ENCODE measurements at regions not wholly inside any gene's neighbourhood (a gene's known extent, or its start where the extent isn't known, plus 50 kb on each side); places are given as distances from the start of the nearest gene placed in this dataset.

DNA sequence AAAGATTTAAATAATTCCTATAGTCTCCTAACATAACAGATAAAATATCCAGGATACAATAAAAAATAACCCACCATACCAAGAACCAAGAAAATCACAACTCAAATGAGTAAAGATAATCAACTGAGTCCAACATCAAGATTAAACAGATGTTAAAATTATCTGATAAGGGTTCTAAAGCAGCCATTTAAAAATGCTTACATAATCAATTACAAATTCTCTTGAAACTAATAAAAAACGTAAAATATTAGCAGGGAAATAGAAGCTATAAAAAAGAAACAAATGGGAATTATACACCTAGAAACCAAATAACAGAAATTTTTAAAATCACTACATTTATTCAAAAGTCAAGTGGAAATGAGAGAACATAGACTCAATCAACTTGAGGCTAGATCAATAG, 297.7 kb upstream of the RAB6C start:
- TF ChIP-seq, protein P1, sequence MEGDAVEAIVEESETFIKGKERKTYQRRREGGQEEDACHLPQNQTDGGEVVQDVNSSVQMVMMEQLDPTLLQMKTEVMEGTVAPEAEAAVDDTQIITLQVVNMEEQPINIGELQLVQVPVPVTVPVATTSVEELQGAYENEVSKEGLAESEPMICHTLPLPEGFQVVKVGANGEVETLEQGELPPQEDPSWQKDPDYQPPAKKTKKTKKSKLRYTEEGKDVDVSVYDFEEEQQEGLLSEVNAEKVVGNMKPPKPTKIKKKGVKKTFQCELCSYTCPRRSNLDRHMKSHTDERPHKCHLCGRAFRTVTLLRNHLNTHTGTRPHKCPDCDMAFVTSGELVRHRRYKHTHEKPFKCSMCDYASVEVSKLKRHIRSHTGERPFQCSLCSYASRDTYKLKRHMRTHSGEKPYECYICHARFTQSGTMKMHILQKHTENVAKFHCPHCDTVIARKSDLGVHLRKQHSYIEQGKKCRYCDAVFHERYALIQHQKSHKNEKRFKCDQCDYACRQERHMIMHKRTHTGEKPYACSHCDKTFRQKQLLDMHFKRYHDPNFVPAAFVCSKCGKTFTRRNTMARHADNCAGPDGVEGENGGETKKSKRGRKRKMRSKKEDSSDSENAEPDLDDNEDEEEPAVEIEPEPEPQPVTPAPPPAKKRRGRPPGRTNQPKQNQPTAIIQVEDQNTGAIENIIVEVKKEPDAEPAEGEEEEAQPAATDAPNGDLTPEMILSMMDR (IDR thresholded peaks at IDR 0.05; ENCODE audit: low read depth, low read length), result no peak
- no peak overlapping the region for H3K4me3 ChIP-seq (replicated peaks in 1 of 2; ENCODE audit: low read depth in 2 of 2, low read length in 2 of 2)
- DNase-seq (ENCODE audit: low read depth in 2 of 2), result no peak

DNA sequence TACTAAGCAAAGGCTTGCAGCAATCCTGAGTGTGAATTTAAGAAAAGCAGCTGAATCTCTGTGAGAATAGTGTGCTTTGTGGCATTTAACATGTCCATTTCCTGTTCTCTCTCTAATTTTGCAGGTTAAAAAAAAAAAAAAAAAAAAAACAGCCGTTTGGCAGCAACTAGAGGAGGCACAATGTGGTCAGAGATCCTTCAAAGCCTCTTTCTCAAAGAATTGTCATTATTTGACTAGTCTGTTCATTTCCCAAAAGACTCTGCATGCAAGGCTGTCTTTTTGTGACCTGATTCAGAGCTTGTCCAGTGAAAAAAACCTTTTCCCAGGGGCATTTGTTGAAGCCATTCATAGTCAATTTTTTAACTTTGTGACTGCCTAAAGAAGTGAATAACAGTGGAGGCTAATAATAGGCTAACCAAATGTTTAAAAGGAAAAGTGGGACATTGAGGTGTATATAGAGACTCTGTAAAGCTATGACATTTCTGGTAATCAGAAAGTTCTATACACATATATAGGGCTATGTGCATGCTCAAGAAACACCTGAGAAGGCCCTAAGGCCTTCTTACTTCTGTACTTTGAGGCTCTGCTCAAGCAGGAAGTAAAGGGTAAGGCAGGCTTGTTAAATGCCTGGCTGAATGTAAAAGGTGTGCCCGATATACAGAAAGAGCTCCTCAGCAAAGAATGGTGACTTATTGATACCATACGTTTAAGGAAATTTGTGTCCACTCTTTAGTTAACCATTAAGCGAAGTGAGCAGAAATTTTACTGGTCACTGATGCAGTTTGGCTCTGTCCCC, 289.6 kb upstream of the RAB6C start:
- DNase-seq (ENCODE audit: low read depth in 2 of 2), result no peak
- TF ChIP-seq, protein P1 (IDR thresholded peaks at IDR 0.05; ENCODE audit: low read depth, low read length), result no peak
- no peak overlapping the region for H3K4me3 ChIP-seq (replicated peaks in 1 of 2; ENCODE audit: low read depth in 2 of 2, low read length in 2 of 2)

DNA sequence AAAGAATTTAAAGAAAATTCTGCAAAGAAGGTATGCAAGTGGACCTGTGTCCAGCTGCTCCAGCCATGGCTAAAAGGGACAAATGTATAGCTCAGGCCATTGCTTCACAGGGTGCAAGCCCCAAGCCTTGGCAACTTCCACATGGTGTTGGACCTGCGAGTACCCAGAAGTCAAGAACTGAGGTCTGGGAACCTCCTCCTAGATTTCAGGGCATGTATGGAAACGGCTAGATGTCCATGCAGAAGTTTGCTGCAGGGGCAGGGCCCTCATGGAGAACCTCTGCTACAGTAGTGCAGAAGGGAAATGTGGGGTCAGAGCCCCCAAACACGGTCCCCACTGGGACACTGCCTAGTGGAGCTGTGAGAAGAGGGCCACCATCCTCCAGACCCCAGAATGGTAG, 284.0 kb upstream of the RAB6C start:
- no peak overlapping the region for H3K4me3 ChIP-seq (replicated peaks in 1 of 2; ENCODE audit: low read depth in 2 of 2, low read length in 2 of 2)
- DNase-seq (ENCODE audit: low read depth in 2 of 2), result no peak
- TF ChIP-seq, protein P1 (IDR thresholded peaks at IDR 0.05; ENCODE audit: low read depth, low read length), result no peak

DNA sequence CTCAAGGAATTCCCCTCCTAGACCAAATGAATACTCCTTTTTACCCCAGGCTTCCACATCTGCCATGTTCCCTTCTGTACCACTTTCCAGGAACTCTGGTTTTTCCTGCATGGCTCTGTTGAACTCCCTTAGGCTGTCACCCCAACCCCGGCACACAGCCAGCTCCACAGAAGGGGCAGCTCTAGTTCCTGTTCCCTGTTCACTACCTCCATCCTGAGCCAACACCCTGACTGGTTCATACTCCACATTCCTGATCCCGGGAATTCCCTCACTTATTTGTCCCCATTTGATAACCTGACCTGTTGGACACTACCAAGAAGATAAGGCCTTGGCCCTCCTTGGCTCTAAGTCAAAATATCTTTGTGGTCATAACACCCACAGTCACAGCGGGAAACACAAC, 280.9 kb upstream of the RAB6C start:
- no peak overlapping the region for H3K4me3 ChIP-seq (replicated peaks in 1 of 2; ENCODE audit: low read depth in 2 of 2, low read length in 2 of 2)
- DNase-seq (ENCODE audit: low read depth in 2 of 2), result no peak
- TF ChIP-seq, protein P1 (IDR thresholded peaks at IDR 0.05; ENCODE audit: low read depth, low read length), result no peak

DNA sequence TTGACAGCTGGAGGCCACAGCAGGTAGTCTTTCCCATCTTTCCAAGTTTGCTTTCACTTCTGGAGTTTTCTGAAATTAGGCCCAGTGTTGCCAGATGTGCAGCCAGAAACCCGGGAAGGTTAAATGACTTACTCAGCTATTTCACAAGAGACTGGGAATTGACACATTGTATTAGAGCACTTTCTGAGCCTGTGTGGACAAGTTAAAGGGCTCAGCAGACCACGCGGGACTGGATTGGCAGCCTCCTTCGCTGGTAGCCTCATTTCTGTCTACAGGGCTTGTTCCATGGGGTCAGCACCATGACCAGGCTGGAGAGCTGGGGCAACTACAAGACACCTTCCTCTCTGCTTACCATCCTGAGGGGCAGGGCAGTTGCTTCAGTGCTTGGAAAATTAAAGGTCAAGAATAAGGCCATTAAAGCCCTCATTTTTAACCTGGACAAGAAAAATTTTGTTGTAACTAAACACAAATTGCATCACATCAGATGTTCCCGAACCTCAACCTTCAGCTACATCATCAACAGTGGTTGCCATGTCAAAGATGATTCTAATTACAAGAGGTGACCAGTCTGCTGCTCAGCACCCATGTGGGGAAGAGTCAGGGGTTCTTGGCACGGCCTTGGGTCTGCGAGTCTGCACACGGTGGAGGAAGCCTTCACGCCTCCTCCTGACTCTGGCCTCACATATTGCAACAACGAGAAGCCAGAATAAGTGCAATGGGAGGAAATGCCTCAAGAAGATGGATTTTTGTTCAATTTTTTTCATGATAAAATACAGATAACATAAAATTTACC, 279.5 kb upstream of the RAB6C start:
- TF ChIP-seq, protein P1 (IDR thresholded peaks at IDR 0.05; ENCODE audit: low read depth, low read length), result no peak
- H3K4me3 ChIP-seq (replicated peaks in 1 of 2; ENCODE audit: low read depth in 2 of 2, low read length in 2 of 2), result no peak overlapping the region
- DNase-seq (ENCODE audit: low read depth in 2 of 2), result no peak

DNA sequence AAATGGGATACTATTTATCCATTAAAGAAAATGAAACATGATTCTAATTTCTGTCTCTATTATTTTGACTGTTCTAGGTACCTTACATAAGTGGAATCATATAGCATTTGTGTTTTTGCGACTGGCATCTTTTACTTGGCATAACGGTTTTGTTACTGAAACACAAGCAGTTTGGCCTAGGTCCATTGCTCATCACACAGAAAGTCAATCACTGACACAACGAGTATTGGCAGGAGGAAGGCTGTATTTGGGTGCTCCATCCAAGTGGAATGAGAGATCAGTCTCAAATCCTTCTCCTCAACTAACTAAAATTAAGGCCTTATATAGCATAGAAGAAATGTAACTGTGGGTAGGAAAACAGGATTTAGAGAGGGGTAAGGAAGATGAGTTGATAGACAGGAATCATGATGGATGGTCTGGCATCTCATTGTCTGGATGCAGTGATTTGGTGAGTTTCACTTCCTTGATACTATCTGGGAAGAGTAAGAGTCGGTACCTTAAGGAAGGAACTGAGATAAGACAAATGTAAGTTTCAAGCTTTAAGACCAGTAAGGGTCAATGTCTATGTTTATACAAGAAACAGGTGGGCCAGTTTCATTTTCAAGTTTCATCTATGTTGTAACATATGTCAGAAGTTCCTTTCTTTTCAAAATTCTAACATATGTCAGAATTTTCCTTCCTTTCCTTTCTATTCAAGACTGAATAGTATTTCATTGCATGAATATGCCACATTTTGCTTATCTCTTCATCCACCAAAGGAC, 276.9 kb upstream of the RAB6C start:
- no peak overlapping the region for H3K4me3 ChIP-seq (replicated peaks in 1 of 2; ENCODE audit: low read depth in 2 of 2, low read length in 2 of 2)
- no peak for DNase-seq (ENCODE audit: low read depth in 2 of 2)
- TF ChIP-seq, protein P1 (IDR thresholded peaks at IDR 0.05; ENCODE audit: low read depth, low read length), result no peak
